Activated CD4-positive, alpha-beta T cell treated with anti-CD3 and anti-CD28 coated beads for 4 hours (primary cell): ENCODE measurements at regions not wholly inside any gene's neighbourhood (a gene's known extent, or its start where the extent isn't known, plus 50 kb on each side); places are given as distances from the start of the nearest gene placed in this dataset.

ENCODE experiments used
- DNase-seq, 2 donors: peaks; one replicate each; pipeline ENCODE4 v3.0.0-alpha.2; 2020

DNA sequence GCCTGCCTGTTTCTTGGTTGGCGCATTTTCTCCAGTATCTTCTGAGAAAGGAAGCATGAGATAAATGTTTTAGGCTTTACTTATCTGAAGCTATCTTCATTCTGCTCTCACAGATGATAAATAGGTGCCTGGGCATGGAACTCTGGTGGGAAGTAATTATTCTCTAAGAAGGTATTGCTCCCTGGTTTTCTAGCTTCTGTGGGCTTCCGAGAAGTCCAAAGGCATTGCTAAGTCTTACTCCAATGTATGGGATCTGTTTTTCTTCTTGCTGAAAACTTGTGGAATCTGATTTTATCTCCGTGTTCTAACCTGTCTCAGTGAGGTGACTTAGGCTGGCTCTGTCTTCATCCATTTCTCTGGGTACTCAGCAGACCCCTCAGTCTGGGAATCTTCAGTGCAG lies 224.4 kb upstream of the HS6ST1 start:
- DNase-seq, result no peak

DNA sequence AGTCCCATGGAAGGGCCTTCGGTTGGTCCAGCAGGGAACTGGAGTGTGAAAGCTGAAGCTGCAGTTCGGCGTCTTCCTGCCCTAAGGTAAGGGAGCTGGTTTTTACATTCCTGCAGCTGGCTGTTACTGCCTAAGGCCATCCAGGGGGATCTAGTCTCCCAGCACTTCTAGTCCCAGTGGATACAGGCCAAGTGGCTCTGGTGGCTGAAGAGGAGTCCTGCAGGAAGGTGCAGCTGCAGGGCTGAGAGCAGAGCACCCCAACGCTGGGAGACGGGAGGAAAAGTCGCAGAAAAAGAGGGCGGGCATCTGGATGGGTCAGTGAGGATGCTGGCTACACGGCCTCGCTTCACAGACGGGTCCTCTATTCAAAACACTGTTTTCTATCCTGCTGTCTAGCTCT lies 225.0 kb upstream of the HS6ST1 start:
- DNase-seq, result no peak

DNA sequence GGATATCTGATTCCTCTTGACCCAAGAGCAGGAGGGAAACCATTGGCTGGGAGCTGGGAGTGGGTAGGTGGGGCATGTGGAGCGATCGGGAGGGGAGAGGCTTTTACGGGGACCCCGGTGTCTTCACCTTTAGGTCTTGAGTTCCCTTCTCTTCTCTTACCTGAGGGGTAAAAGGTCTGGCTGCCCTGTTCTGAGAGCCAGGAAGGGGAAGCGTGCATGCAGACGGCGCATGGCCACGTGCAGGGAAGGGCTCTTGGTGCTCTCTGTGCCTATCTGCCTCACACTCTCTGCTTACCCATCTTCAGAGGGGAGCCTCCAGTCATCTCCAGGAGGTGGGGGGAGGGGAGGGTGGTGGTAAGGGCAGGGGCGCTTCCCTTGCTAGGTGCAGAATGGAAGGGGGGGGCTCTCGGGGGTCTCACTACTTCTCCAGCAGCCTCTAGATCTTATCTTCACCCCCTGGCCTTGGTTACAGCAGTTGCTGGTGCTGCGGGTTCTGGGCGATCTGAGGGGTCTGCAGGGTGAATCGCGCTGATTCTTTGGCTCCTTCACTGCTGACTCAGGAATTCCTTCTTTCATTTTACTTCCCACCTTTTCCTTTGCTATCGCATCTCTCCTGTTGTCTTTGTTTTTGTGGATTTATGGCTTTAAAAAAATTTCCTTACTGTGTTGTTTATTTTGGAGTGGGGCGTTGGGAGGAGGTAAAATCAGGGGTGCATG lies 225.8 kb upstream of the HS6ST1 start:
- DNase-seq, result no peak

DNA sequence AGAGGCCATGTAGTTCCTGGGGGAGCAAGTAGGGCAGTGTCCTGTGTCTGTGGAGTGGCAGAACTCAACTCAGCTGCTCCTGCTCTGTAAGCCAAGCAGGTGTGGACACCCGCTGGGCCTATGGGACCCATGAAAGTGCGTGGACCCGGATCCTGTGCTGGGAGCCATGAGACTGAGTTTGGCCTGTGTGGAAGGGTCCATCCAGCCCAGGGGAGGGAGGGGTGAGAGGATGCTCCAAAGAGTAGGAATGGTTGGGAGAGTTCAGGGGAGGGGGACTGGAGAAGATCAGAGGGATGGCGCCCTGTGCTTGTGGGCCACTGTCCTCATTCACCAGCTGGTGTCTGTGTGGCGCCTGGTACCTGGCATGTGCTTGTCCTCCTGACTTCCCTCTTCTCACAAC lies 226.4 kb upstream of the HS6ST1 start:
- no peak for DNase-seq

DNA sequence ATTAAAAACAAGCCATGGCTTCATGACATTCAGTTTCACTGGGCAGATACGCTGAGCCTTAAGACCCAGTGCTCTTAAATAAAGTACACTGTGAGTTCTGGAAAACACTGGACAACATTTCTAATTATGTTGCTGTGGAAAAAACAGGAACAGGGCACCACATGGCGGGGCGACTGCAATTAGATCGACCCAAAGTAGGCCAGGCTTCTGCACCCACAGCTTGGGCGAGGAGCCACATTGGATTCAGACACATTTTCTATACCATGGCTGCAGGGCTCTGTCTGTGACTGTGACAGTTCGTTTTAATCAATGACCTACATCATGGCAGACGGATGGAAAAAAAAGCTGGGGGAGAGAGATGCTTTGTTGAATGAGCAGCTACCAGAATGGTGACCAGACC lies 227.2 kb upstream of the HS6ST1 start:
- no peak for DNase-seq

DNA sequence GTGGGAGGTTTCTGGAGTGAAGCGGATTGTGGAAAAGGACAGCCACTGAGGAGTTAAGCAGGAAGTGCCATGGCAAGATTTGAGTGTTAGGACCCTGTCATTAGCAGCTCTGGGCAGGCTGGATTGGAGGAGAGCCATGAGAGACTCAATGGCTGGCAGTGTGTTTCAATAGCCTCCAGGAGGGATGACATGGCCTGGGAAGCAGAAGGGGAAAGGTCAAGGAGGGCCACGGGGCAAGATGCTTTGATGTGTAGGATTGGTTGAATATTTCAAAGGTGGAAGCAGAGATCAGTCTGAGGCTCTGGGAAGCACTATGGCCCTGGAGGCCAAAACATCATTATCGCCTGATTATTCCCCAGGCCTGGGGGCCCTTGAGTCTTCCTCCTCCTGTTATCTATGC lies 229.0 kb upstream of the HS6ST1 start:
- DNase-seq, result no peak

DNA sequence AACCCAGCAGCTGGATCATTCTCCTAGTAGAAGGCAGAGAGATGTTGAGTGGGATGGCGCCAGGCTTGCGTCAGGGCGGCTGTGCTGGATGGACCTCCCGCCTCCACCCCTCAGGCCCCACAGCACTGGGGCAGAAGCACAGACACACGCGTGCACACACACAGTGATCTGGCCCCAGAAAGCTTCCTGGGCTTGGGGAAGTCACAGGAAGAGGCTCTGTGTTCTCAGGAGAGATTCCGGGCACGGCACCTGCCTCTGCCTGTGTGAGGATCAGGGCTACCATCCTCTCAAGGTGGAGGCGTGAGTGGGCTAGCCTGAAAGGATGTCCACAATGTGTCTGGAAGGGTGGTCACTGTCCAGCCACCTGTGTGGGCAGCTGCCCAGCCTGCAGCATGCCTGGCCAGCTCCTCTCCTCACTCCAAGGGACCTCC lies 229.8 kb upstream of the HS6ST1 start:
- DNase-seq, result no peak

DNA sequence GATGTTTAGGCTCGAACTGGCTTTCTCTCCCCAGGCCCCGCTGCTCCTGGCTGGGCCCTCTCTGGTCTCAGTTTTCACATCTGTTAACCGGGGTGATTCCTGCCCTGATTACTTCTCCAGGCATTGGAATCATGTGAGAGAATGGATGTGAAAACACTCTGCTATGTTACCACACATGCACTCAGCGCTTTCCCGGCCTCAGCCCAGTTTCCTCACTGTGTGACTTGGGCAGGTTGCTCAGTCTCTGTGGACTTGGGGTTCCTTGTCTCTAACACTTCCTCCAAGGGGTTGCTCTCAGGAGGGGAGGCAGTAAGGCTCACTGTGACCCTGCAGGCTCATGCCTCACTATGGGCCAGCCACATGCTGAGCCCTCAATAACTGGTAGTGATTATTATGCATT lies 230.4 kb upstream of the HS6ST1 start:
- no peak for DNase-seq

DNA sequence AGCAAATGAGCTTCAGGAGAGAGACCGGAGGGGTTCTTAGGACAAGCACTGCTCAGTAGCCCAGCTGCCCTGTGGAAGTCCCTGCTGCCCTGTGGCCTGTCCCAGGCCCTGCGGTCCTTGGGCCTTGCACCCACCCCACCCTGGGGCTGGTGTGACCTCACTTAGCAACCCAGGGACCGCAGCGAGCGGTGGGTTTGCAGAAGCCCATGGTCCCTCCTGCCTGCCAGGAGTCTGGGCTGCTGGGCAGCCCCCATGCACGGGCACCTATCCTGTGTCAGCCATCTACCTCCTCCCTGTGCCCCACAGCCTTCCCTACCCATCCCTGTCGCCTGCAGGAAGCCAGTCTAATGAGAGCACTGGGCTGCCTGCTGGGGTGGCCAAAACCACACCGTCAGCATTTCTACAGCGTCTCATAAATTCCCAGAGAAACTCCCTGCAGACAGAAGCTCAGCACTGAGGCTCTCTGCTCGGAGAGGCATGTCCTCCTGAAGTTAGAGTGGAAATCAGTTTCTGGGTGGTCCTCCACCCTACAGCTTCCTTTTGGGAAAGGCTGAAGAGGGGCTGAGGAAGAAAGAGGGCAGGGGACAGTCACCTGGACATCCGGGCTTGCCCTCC lies 231.1 kb upstream of the HS6ST1 start:
- no peak for DNase-seq

DNA sequence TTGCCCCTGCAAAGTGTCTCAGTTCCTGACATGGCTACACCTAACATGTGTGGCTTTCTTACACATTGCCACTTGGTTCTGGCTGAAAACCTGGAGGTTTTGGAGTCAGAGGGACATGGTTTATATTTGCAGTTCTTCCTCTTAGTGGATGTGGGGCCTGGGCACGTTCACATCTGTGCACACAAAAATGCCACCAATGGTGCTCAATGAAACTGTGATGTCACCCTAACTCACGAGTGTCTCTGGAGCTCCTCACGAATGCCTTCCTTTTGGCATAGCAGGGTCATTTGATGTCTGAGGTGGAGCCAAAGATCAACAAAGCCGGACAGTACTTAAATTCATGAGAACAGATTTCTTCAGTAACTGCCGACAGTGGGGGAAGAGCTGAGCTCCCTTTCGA lies 231.7 kb upstream of the HS6ST1 start:
- no peak for DNase-seq

DNA sequence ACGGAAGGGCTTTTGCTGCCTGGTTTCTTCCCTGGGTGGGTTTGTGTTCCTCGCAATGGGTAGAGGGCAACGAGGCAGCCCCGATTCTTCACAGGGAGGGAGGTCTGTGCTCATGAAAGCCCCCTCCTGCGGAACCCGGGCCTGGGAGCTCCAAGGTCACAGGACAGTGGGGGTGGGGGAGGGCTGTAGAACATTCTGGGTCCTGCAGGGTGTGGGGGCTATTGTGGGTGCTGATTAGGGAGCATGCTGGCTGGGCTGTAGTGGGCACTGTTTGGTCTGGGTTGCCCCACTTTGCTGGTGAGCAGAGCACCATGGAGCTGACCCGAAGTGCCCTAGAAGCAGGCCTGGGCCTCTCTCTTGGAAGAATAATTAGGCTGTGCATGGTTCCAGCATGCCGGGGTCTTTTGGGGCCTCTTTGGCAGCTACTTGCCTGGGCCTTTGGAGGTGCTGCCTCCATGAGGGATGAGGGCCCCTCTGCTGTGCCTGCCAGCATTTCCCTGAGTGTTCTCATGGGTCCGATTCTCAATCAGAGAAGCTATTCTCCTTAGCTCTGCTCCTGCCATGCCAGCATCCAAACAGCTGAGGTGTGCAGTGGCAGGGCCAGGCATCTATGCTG lies 232.2 kb upstream of the HS6ST1 start:
- no peak for DNase-seq

DNA sequence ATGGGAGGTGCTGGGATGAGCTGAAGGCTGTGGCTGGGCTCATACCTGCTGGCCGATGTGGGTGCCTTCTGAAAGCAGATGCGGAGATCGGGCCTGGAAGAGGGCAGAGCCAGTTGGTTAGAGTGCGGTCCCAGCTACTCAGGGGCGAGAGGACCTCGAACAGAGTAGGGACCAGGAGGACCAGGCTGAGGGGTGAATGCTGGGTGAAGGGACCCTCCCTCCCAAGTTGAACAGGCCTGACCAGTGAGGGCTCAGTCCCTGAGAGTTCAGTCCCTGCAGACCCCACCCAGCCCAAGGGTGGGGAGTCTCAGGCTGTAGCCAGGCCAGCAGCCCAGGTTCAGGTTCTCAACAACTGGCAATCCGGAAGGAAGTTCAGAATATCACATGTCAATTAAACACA lies 232.8 kb upstream of the HS6ST1 start:
- DNase-seq, result no peak

DNA sequence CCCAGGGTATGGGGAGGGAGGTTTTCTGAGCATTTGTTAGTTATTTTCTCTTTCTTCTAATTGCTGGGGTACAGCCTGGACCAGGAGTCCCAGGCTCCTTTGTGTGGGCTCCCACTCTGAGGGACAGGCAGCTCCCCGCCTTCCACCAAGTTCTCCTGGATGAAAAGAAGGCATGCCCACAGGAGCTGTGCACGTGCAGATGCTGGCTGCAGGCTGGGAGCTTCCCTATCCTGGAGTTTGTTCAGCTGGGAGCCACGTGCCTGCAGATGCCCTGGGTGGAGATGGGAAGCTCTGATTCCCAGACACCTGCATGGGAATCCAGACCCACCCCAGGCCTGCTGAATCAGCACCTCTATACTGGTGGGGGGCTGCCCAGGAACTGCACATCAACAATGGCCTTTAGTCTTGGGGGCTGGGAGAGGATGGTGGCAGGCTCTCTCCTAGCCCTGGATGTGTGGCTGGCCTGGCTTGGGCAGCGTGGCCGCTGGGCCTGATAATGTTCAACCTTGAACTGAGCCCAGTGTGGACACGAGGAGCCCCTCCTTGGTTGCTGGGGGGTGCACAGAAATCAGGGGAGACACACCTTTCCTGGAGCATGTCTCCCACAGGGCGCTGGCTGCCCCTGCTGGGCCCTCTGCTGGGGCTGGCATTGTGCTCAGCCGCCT lies 233.6 kb upstream of the HS6ST1 start:
- DNase-seq, result no peak

DNA sequence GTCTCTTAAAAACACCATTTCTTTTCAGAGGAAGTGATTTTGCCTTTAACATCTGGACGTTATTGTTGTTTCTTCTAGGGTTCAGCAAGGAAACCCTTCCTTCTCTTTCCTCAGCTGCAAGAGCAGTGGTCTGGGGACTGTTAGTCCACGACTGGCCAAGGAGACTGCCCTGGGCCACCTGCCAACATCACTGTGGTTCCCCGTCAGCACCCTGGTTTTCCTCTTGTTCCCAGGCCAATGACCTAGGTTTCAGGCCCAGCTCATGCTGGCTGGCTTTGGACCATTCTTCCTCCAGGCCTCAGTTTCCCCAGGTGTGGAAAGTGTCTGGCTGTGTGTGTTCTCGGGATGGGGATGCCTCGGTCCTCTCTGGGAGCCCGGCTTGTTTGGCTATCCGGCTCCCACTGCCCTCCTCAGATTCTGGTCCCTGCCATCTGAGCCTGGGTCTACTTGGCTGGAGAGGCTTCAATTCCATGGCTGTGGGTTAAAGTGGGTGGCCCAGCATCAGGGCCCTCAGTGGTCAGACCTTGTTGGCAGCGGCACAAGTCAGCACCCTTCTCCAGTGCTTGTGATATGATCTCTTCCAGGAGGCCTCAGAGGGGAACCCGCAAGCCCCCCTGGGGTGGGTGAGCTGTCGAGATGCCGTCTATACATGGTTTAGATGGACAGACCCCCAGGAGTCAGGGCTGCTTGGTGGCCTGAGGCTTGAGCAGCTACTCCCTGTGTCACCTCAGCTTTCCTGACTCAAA lies 234.3 kb upstream of the HS6ST1 start:
- no peak for DNase-seq

DNA sequence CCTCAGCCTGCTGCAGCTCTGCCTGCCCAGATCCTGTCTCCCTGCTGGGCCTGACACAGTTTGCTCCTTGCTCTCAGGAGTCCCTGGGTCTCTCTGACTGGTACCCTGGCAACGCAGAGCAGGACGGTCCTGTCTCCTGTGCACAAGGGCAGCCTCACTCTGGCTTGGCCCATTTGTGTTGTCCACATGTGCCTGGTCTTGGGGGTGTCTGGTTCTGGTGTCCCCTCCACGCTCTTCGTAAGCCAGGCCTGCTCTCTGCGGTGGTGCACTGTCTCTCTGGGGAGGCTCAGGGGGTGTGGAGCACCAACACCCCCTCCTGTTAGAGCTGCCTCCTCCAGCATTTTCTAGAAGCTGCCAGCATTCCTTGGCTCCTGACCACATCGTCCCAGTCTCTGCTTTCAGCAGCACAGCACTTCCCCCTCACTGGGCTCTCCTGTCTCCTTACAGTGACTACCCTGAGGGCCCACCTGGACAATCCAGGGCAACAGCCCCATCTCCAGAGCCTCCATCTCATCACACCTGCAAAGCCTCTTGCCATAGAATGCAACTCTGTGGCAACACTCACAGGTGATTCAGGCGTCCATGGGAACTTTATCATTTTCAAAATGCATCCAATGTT lies 235.6 kb upstream of the HS6ST1 start:
- DNase-seq, result no peak

DNA sequence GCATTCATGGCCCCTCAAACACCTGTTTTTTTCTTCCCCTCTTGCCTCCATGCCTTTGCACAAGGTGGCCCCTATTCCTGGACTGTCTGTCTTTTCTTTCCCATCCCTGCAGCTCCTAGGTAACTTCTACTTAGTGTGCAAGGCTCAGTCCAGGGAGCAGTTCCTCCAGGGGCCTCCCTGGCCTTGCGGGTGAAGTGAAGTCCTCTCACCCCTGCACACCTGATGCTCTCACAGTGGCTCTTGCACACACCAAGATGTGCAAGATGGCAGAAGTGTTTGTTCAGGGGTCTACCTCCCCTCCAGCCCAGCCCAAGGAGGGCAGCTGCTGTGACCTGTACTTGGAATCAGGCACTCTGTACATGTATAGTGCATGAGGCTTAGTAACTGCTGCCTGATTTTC lies 236.8 kb upstream of the HS6ST1 start:
- DNase-seq, result no peak

DNA sequence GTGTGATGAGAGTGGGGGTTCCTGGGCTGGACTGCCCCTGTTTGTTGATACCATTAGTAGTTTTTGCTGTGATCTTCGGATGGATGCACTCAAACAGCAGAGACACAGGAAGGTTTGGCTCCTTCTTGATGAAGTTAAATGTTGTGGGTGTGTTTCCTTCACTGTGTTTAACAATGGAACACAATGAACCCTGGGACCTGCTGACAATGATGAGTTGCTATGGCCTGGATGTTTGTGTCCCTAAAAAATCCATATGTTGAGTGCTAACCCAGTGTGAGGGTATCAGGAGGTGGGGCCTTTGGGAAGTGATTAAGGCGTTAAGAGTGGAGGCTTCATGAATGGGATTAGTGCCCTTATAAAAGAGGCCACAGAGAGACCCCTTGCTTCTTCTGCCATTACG lies 237.4 kb upstream of the HS6ST1 start:
- DNase-seq, result no peak

DNA sequence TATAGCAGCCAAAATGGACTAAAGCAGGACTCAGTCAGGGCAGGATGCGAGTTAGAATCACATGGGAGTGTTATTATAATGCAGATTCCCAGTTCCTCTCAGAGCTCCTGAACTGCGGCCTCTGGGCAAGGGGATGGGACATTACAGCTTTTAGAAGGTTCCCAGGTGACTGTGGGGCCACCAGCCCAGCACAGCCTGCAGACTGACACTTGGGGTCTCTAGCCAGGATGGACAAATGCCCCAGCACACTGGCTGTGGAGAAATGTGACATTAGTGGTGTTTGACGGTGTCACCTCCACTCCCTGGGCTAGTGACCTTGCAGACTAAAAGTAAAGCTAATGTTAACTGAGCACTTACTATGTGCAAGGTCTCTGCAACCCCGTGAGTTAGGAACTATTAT lies 238.0 kb upstream of the HS6ST1 start:
- DNase-seq, result no peak

DNA sequence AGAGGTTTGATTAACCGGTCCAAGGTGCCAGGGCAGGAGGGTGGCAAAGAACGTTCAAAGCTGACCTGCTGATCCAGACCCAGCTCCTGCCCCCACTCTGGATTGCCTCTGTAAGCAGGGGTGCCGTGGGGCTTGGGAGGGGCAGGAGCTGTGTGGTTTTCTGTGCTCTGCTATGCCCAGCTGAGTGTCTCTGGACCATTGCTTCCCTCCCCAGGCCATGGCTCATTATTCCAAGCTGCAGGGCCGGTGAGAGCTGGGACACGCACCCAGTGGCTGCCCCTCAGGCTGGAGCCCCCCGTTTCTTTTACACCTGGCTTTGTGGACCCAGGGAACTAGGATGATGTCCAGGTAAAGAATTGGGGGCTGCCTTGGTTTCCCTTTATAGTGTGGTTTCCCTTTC lies 238.4 kb upstream of the HS6ST1 start:
- no peak for DNase-seq

DNA sequence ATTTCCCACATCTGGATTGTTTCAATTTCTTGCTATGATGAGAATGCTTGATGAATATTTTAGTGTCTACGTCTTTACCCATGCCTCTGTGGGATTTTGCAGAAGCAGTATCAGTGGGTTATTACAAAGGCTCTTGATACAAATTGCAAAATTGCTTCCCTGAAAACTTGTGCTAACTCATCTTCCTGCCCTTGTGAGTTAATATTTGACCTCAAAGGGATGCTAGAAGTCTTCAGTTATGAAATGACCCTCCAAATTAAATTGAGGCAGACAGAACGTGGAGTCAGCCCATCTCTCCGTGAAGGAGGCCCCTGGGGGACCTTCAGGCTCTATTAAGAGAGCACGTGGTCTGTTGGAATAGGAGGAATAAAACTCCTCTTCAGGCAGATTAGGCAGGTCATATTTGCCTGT lies 239.2 kb upstream of the HS6ST1 start:
- DNase-seq, result no peak

DNA sequence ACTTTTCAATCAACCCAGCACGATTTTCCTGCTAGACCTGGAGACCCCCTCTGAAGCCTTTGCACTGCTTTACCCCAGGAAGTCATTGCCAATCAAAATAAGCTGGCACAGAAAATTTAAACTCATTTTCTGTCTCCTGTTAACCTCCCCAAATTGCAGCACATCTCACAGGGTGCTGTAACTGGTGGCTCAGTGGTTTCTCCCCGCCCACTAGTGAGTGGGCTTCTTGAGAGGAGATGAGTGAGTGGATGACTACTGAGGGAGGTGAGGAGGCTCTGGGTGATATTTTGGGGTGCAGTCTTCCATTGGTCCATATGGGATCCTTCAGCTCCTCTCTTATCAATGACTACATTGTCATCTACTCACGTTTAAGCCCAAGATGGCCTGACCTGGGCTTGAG lies 239.8 kb upstream of the HS6ST1 start:
- DNase-seq, result no peak

DNA sequence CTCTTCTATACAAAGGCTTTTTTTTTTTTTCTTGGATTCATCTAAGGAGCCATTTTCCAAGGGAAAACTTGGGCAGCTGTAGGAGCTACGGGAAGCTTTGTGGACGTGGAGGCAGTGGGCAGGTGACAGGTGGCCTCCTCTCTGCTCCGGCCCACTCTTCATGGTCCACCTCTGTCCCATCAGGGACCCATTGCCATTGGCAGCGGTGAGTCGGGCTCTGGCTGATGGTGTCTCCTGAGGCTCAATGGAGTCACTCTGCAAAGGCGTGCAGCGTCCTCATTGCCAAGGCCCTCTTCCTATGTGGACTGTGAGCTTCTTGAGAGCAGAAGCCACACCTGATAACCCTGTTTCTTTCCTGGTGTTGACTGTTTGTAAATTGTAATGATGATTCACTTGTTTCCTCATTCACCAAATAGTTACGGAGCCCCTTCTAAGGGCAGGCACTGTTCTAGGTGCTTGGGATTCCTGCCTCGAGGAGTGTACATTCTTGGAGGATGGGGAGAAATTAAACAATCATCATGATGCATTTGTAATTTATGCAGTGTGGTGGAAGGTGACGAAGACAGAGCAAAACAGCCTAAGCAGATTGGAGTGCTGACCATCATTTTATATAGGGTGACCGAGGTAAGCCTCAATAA lies 240.3 kb upstream of the HS6ST1 start:
- DNase-seq, result no peak
